ENCODE measurements at regions not wholly inside any gene's neighbourhood (a gene's known extent, or its start where the extent isn't known, plus 50 kb on each side); places are given as distances from the start of the nearest gene placed in this dataset.

GRCh38 chr17:71921796-71922195, 199.0 kb upstream of the SOX9 start:
- H3K4me1 ChIP-seq, result no peaks in the 10 kb centered on the region
- no peak overlapping the region for H3K27ac ChIP-seq
- H3K27me3 ChIP-seq, result no peaks in the 10 kb centered on the region
- H3K36me3 ChIP-seq, result no peaks in the 10 kb centered on the region
- H3K9me3 ChIP-seq, result no peaks in the 10 kb centered on the region
- no peak for DNase-seq
- H3K4me3 ChIP-seq, result no peak overlapping the region
- TF ChIP-seq POLR2A (IDR thresholded peaks at IDR 0.05) (no peak), CTCF (IDR thresholded peaks at IDR 0.05) (no peak)

GRCh38 chr17:71922439-71922838, 198.4 kb upstream of the SOX9 start:
- no peak for TF ChIP-seq POLR2A (IDR thresholded peaks at IDR 0.05)
- no peak for TF ChIP-seq CTCF (IDR thresholded peaks at IDR 0.05)
- H3K36me3 ChIP-seq, result no peaks in the 10 kb centered on the region
- DNase-seq, result no peak
- H3K4me1 ChIP-seq, result no peaks in the 10 kb centered on the region
- H3K9me3 ChIP-seq, result no peaks in the 10 kb centered on the region
- no peak overlapping the region for H3K4me3 ChIP-seq
- no peak overlapping the region for H3K27ac ChIP-seq
- no peaks in the 10 kb centered on the region for H3K27me3 ChIP-seq

- TF ChIP-seq POLR2A (IDR thresholded peaks at IDR 0.05) (no peak), CTCF (IDR thresholded peaks at IDR 0.05) (no peak)
- Histone ChIP-seq H3K36me3 (no peaks in the 10 kb centered on the region), H3K9me3 (no peaks in the 10 kb centered on the region), H3K4me1 (no peaks in the 10 kb centered on the region), H3K4me3 (no peak overlapping the region), H3K27ac (no peak overlapping the region), H3K27me3 (no peaks in the 10 kb centered on the region)
- DNase-seq, result no peak
Observed at GRCh38 chr17:71926746-71927398, 193.9 kb upstream of the SOX9 start.

- Histone ChIP-seq H3K27me3 (no peaks in the 10 kb centered on the region), H3K9me3 (no peaks in the 10 kb centered on the region), H3K36me3 (no peaks in the 10 kb centered on the region), H3K27ac (no peak overlapping the region), H3K4me3 (no peak overlapping the region), H3K4me1 (no peaks in the 10 kb centered on the region)
- DNase-seq, result no peak
- no peak for TF ChIP-seq CTCF (IDR thresholded peaks at IDR 0.05)
- no peak for TF ChIP-seq POLR2A (IDR thresholded peaks at IDR 0.05)
Observed at GRCh38 chr17:71933306-71933705, 187.5 kb upstream of the SOX9 start.

- TF ChIP-seq CTCF (IDR thresholded peaks at IDR 0.05) (no peak), POLR2A (IDR thresholded peaks at IDR 0.05) (no peak)
- Histone ChIP-seq H3K27ac (no peak overlapping the region), H3K4me3 (no peak overlapping the region), H3K27me3 (no peaks in the 10 kb centered on the region), H3K36me3 (no peaks in the 10 kb centered on the region), H3K9me3 (no peaks in the 10 kb centered on the region), H3K4me1 (no peaks in the 10 kb centered on the region)
- DNase-seq, result no peak
Observed at GRCh38 chr17:71934520-71934919, 186.3 kb upstream of the SOX9 start.

- TF ChIP-seq CTCF (IDR thresholded peaks at IDR 0.05) (no peak), POLR2A (IDR thresholded peaks at IDR 0.05) (no peak)
- no peaks in the 10 kb centered on the region for H3K36me3 ChIP-seq
- H3K27me3 ChIP-seq, result no peaks in the 10 kb centered on the region
- H3K4me3 ChIP-seq, result no peak overlapping the region
- H3K27ac ChIP-seq, result no peak overlapping the region
- H3K4me1 ChIP-seq, result no peaks in the 10 kb centered on the region
- no peaks in the 10 kb centered on the region for H3K9me3 ChIP-seq
- DNase-seq, result no peak
Observed at GRCh38 chr17:71935341-71935740, 185.5 kb upstream of the SOX9 start.

Measured in Peyer's patch (tissue), 4 donors.